NCI-H446 treated with DMSO at 0.1 percent for 48 hours (cell line): ENCODE measurements at regions not wholly inside any gene's neighbourhood (a gene's known extent, or its start where the extent isn't known, plus 50 kb on each side); places are given as distances from the start of the nearest gene placed in this dataset.
A peak's percentile ranks its signal among the peaks of the same experiment; 100 is the strongest.
"Not testable (repeated sequence)": the region's sequence is repeated elsewhere in the genome, so short reads cannot be mapped to it uniquely, and the experiment has no call there.

Experiments
- DNase-seq: peaks from one replicate; lab custom pipeline; 2025; lab: John Stamatoyannopoulos, UW

GRCh38 chr6:20263059-20263458 is 50.8 kb upstream of the MBOAT1 start:
- DNase-seq, result no peak

GRCh38 chr6:20265842-20266241 is 53.6 kb upstream of the MBOAT1 start:
- no peak for DNase-seq

DNA sequence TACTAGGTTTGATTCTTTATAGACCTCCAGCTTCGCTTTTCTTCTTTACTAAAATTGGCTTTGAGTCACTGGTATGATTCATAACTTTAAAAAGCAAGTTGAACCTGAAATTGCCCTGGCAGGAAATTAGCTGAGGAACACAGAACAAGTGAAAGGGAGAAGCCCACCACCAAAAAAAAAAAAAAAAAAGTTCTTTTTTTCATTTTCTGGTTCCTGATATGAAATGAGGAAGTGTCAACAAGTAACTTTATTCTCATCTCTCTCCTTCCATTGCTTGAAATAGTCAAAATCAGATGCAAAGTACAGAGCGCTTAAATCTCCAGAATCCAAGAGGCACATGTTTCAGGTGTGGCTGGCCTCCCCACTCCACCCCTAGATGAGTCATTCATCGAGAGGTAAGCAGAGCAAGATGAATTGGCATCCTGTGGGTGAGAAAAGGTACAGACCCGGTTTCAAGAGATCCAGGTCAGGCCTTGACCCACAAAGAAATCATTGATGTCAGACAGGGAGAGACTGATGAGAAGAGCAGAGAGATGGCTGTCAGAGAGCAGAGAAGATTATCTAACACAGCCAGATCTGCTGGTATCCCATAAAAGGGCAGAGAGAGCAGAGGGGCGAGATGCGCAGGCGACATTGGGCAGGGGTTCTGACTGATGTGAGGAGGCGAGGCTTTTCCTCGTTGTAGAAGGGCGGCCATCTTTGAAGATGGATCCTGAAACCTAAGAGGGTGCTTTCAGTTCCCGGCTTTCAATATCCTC is 54.8 kb upstream of the MBOAT1 start:
- DNase-seq, result no peak

- DNase-seq, result no peak
These were observed 56.9 kb upstream of the MBOAT1 start for GRCh38 chr6:20269181-20269580.

- no peak for DNase-seq
These were observed 59.5 kb upstream of the MBOAT1 start for GRCh38 chr6:20271818-20272217.

GRCh38 chr6:20274137-20274536 is 61.9 kb upstream of the MBOAT1 start:
- no peak for DNase-seq

DNA sequence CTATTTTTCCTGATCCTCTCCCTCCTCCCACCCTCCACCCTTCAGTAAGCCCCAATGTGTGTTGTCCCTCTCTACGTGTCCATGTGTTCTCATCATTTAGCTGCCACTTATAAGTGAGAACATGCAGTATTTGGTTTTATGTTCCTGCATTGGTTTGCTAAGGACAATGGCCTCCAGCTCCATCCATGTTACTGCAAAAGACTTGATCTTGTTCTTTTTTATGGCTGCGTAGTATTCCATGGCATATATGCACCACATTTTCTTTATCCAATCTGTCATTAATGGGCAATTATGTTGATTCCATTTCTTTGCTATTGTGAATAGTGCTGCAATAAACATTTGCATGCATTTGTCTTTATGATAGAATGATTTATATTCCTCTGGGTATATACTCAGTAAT is 63.6 kb upstream of the MBOAT1 start:
- not testable (repeated sequence) for DNase-seq

DNA sequence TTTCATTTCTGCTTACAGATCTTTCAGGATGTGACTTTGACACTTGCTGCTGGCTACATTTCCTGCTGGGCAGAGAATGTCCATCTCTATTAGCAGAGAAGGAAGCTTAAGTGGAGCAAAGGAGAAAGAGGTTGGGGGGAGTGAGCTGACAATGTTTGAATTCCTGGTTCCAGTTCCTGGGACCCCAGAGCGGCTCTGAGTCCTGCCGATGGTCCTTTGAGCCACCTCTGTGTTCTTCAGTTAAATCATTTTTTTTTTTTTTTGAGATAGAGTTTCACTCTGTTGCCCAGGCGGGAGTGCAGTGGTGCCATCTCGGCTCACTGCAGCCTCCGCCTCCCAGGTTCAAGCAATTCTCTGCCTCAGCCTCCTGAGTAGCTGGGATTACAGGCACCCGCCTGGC is 65.5 kb upstream of the MBOAT1 start:
- not testable (repeated sequence) for DNase-seq

GRCh38 chr6:20279051-20279450 is 66.8 kb upstream of the MBOAT1 start:
- DNase-seq, result no peak

GRCh38 chr6:20279608-20280287 is 67.5 kb upstream of the MBOAT1 start:
- DNase-seq, result no peak

- no peak for DNase-seq
These were observed 68.0 kb upstream of the MBOAT1 start for GRCh38 chr6:20280288-20280621.

- DNase-seq, result no peak
These were observed 72.4 kb upstream of the MBOAT1 start for GRCh38 chr6:20284672-20285071.

DNA sequence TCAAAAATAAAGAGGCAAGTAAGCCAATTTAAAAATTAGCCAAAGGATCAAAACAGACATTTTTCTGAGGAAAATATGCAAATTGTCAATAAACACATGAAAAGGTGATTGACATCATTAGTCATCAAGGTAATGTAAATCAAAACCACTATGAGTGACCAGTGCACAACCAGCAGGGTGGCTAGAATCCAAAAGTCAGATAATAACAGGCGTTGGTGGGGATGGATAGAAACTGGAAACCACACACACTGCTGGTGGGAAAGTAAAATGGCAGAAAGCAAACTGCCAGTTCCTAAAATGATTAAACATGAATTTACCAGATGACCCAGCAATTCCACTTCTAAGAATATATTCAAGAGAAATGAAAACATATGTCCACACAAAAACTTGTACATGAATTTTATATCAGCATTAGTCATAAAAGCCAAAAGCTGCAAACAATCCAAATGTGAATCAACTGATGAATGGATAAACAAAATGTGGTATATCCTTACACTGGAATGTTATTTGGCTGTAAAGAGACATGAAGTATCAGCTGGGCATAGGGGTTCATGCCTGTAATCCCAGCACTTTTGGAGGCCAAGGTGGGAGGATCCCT is 74.8 kb upstream of the MBOAT1 start:
- DNase-seq, result no peak

DNA sequence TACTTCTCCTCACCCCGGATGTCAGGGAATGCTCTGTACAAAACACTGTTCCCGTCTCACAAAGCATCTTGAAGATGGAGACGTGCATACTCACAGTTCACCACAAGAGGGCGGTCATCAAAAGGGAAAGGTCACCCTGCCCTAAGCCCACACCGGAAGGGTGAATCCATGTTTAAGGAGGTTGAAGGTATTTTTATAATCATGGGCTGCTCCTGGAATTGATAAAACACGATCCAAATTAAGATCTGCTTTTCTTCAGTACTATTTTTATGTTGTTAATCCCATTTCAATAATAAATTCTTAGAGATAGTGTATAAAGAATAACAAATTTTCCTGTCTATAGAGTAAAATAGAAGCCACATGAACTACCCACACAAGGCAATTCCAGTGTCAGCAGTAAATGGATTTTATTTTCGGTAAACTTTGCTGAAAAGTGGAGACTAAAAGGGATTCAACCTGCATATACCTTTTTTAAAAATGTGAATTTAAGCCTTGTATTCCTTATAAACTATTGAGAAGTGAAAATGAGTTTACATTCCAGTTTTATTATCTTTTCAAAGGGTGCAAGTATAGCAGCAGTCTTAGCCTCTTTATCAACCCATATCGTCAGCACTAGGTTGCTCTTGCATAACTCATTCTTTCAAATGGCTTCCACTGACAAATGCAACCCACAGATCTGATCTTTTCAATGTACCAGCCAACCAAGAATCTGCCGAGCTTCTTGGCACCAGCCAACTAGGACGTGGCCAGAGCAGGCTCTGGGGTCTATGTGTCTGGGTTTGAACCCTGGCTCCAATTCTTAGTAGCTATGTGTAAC is 79.7 kb upstream of the MBOAT1 start:
- DNase-seq, result peak; percentile 69

- DNase-seq, result no peak
These were observed 80.6 kb upstream of the MBOAT1 start for GRCh38 chr6:20292905-20293304.

- no peak for DNase-seq
These were observed 89.0 kb upstream of the MBOAT1 start for GRCh38 chr6:20301256-20301655.

GRCh38 chr6:20302168-20302567 is 89.9 kb upstream of the MBOAT1 start:
- no peak for DNase-seq

- no peak for DNase-seq
These were observed 90.5 kb upstream of the MBOAT1 start for GRCh38 chr6:20302702-20303251.

- no peak for DNase-seq
These were observed 94.2 kb upstream of the MBOAT1 start for GRCh38 chr6:20306491-20306890.

GRCh38 chr6:20309186-20309585 is 92.5 kb upstream of the E2F3 start:
- no peak for DNase-seq

DNA sequence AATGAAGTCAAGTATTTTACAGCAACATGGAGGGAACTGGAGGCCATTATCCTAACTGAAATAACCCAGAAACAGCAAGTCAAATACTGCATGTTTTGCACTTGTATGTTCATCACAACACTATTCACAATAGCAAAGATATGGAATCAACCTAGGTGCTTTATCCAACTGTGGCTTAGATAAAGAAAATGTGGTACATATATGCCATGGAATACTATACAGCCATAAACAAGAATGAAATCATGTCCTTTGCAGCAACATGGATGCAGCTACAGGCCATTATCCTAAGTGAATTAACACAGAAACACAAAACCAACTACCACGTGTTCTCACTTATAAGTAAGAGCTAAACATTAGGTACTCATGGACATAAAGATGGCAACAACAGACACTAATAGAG is 91.5 kb upstream of the E2F3 start:
- no peak for DNase-seq

DNA sequence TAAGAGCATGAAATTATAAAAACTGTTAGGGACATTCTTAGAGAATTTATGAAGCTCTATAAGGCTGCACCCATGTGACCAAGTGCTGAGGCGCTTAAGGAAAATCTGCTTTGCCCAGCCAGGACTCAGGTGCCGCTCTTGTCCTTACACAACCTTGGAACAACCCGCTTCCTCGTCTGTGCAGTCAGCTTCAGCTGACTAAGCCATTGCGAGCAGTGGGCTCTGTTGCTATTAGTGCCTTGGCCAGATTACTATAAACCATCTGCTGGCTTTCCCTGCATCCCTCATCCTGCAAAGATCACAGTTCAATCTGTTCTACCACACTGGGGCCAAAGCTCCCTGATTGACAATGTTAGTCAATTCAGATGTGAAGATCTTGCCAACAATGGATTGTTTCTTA is 89.1 kb upstream of the E2F3 start:
- peak; percentile 88 for DNase-seq
